ENCODE measurements at regions not wholly inside any gene's neighbourhood (a gene's known extent, or its start where the extent isn't known, plus 50 kb on each side); places are given as distances from the start of the nearest gene placed in this dataset.

GRCh38 chr15:36130641-36131310 is 448.6 kb upstream of the CDIN1 start:
- H3K9ac ChIP-seq (ENCODE audit: low read depth, low read length), result no peak overlapping the region
- no peaks in the 10 kb centered on the region for H4K20me1 ChIP-seq (ENCODE audit: insufficient read depth, low read length)
- no peaks in the 10 kb centered on the region for H3K4me1 ChIP-seq (ENCODE audit: insufficient read depth, low read length)
- no peak for DNase-seq
- ATAC-seq (ENCODE audit: insufficient read depth, low read depth), result no peak
- H2AFZ ChIP-seq (ENCODE audit: low read depth, low read length), result no peak overlapping the region
- H3K9me3 ChIP-seq (ENCODE audit: insufficient read depth, low read length, severe bottlenecking), result no peaks in the 10 kb centered on the region
- no peaks in the 10 kb centered on the region for H3K36me3 ChIP-seq (ENCODE audit: insufficient read depth, low read length)
- TF ChIP-seq EZH2 (IDR thresholded peaks at IDR 0.05; ENCODE audit: borderline replicate concordance, low read depth, low read length, severe bottlenecking), result no peak
- TF ChIP-seq CTCF (IDR thresholded peaks at IDR 0.05; ENCODE audit: borderline replicate concordance, extremely low read depth, low read length, poor library complexity, severe bottlenecking), result no peak
- H3K4me3 ChIP-seq (ENCODE audit: low read depth in 1 of 2, low read length in 2 of 2), result no peak overlapping the region
- no peak overlapping the region for H3K27ac ChIP-seq (ENCODE audit: low read length)
- H3K79me2 ChIP-seq (ENCODE audit: insufficient read depth, low read length), result no peaks in the 10 kb centered on the region
- H3K27me3 ChIP-seq (ENCODE audit: insufficient read depth, low read length, poor library complexity), result no peaks in the 10 kb centered on the region
- no peak overlapping the region for H3K4me2 ChIP-seq (ENCODE audit: insufficient read depth, low read length)

- Histone ChIP-seq H3K27ac (ENCODE audit: low read length) (no peak overlapping the region), H3K4me1 (ENCODE audit: insufficient read depth, low read length) (no peaks in the 10 kb centered on the region), H3K36me3 (ENCODE audit: insufficient read depth, low read length) (no peaks in the 10 kb centered on the region), H3K27me3 (ENCODE audit: insufficient read depth, low read length, poor library complexity) (no peaks in the 10 kb centered on the region), H3K79me2 (ENCODE audit: insufficient read depth, low read length) (no peaks in the 10 kb centered on the region), H4K20me1 (ENCODE audit: insufficient read depth, low read length) (no peaks in the 10 kb centered on the region), H3K4me3 (ENCODE audit: low read depth in 1 of 2, low read length in 2 of 2) (no peak overlapping the region), H3K9ac (ENCODE audit: low read depth, low read length) (no peak overlapping the region), H2AFZ (ENCODE audit: low read depth, low read length) (no peak overlapping the region), H3K9me3 (ENCODE audit: insufficient read depth, low read length, severe bottlenecking) (no peaks in the 10 kb centered on the region), H3K4me2 (ENCODE audit: insufficient read depth, low read length) (no peak overlapping the region)
- no peak for TF ChIP-seq EZH2 (IDR thresholded peaks at IDR 0.05; ENCODE audit: borderline replicate concordance, low read depth, low read length, severe bottlenecking)
- TF ChIP-seq CTCF (IDR thresholded peaks at IDR 0.05; ENCODE audit: borderline replicate concordance, extremely low read depth, low read length, poor library complexity, severe bottlenecking), result no peak
- no peak for DNase-seq
- no peak for ATAC-seq (ENCODE audit: insufficient read depth, low read depth)
Measured at GRCh38 chr15:36133742-36134141, 445.7 kb upstream of the CDIN1 start.

- ATAC-seq (ENCODE audit: insufficient read depth, low read depth) (no peak), DNase-seq (no peak)
- no peaks in the 10 kb centered on the region for H3K36me3 ChIP-seq (ENCODE audit: insufficient read depth, low read length)
- TF ChIP-seq EZH2 (IDR thresholded peaks at IDR 0.05; ENCODE audit: borderline replicate concordance, low read depth, low read length, severe bottlenecking), result no peak
- TF ChIP-seq CTCF (IDR thresholded peaks at IDR 0.05; ENCODE audit: borderline replicate concordance, extremely low read depth, low read length, poor library complexity, severe bottlenecking), result no peak
- H3K4me2 ChIP-seq (ENCODE audit: insufficient read depth, low read length), result no peak overlapping the region
- H3K4me3 ChIP-seq (ENCODE audit: low read depth in 1 of 2, low read length in 2 of 2), result no peak overlapping the region
- H2AFZ ChIP-seq (ENCODE audit: low read depth, low read length), result no peak overlapping the region
- H3K79me2 ChIP-seq (ENCODE audit: insufficient read depth, low read length), result no peaks in the 10 kb centered on the region
- H3K27ac ChIP-seq (ENCODE audit: low read length), result no peak overlapping the region
- no peaks in the 10 kb centered on the region for H4K20me1 ChIP-seq (ENCODE audit: insufficient read depth, low read length)
- no peaks in the 10 kb centered on the region for H3K4me1 ChIP-seq (ENCODE audit: insufficient read depth, low read length)
- H3K9me3 ChIP-seq (ENCODE audit: insufficient read depth, low read length, severe bottlenecking), result no peaks in the 10 kb centered on the region
- no peak overlapping the region for H3K9ac ChIP-seq (ENCODE audit: low read depth, low read length)
- no peaks in the 10 kb centered on the region for H3K27me3 ChIP-seq (ENCODE audit: insufficient read depth, low read length, poor library complexity)
Measured at GRCh38 chr15:36136049-36136448, 443.4 kb upstream of the CDIN1 start.

All from DND-41 (cell line).